T1000 (cell line): ENCODE measurements at regions not wholly inside any gene's neighbourhood (a gene's known extent, or its start where the extent isn't known, plus 50 kb on each side); places are given as distances from the start of the nearest gene placed in this dataset.

ENCODE experiments used
- DNase-seq: peaks from one replicate; lab custom pipeline; 2025; ENCODE audit warnings: mixed read lengths; lab: John Stamatoyannopoulos, UW

DNA sequence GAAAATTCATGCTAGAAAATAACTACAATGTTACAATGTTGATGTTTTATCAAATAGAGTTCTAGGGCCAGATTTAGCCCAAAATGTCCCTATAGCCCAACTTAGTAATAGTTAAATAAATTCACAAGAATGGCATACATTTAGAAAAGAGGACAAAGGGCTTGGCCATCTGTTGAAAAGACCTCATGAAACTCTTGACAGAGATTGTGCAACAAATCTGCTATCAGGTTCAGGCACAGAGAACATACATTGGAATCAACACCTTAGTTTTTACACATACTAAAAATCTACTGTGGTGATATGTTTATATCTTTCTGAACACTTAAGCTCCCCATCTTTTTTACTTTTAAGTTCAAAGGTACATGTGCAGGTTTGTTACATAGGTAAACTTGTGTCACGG, 298.3 kb upstream of the DACH1 start:
- DNase-seq = no peak

- no peak for DNase-seq
Observed at GRCh38 chr13:72164811-72165210, 297.8 kb upstream of the DACH1 start.

DNA sequence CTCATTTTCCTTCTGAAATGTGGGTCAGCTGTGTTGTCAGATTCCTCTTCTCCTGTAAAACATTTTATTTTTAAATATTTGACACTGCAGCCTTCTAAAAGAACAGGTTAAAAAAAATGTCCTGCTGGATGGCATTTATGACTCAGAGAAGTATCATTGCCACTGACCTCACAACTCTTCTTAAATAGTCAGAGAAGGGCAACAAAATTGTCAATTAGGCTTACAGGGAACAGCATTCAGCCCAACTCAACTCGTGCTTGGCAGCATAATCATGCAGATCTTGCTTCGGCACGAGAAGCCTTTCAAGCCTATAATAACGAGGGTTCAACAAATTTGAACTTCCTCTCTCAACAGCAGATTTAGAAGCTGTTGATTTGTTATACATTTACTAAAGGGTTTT, 296.7 kb upstream of the DACH1 start:
- DNase-seq = no peak

- no peak for DNase-seq
Observed at GRCh38 chr13:72160977-72161376, 294.0 kb upstream of the DACH1 start.

GRCh38 chr13:72156760-72157159, 289.8 kb upstream of the DACH1 start:
- DNase-seq = no peak

GRCh38 chr13:72153272-72153671, 286.3 kb upstream of the DACH1 start:
- no peak for DNase-seq

- DNase-seq = no peak
Observed at GRCh38 chr13:72151241-72151640, 284.2 kb upstream of the DACH1 start.

DNA sequence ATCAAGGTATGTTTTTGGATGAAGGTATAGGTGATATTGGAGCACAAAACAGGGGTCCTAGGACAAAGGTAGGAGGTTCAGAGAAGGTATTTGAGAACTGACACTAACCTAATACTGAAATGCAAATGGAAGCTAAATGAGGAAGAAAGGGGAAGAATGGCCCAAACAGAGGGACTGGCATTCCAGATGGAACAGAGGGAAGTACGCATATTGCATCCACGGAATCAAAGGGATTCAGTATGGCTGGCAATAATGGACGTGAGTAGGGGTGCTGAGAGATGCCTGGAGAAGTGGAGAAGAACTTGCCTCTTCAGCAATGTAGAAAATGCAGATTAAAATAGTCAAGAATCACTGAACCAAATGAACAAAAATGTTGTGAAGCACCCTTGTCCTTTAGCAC, 283.5 kb upstream of the DACH1 start:
- no peak for DNase-seq

- DNase-seq = no peak
Observed at GRCh38 chr13:72149701-72150100, 282.7 kb upstream of the DACH1 start.

- no peak for DNase-seq
Observed at GRCh38 chr13:72146816-72147215, 279.8 kb upstream of the DACH1 start.

DNA sequence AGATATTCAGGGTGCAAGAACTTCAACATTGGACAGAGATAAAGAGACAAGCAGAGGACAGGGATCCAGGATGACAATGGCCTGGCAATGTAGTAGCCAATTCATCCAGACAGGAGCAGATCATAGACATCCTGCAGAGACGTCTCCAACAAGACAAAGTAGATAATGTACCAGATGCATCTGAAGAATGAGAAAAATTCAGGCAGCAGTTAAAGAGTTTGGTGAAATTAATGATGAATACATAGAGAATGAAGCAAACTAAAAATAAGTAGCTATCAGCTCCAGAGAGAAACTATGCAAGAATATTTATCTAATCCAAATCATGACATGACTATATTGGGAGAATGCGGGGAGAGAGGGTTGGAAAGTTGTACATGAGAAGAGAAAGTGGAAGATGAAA, 278.4 kb upstream of the DACH1 start:
- no peak for DNase-seq

DNA sequence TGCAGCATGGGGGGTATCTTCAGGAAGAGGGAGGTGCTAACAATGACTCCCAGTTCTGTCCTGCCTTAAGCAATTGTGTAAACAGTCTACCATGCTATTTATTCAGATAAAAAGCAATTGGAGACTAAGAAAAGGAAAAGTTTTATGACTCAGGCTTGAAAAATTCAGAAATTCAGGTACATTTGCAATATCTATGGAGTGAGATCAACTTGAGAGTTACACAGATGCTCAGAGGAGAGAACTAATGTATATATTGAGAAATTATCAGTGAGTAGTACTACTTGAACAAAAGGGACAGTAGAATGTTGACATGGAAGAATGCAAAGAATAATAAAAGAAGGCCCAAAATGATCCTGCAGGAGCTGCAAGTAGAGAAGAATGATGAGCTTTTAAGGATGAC, 277.6 kb upstream of the DACH1 start:
- no peak for DNase-seq

- DNase-seq = no peak
Observed at GRCh38 chr13:72141855-72142519, 275.0 kb upstream of the DACH1 start.

- no peak for DNase-seq
Observed at GRCh38 chr13:72139192-72139591, 272.2 kb upstream of the DACH1 start.

DNA sequence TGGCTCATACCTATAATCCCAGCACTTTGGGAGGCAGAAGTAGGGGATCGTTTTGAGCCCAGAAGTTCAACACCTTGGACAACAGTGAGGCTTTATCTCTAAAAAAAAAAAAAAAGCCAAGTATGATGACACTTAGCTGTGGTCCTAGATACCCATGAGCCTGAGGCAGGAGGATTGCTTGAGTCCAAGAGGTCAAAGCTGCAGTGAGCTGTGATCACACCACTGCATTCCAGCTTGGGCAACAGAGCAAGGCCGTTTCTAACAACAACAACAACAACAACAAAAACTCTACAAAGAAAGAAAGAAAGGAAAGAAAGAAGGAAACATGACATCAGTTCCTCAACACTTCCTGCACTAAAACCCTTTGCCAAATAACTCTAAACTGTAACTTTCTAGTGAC, 265.1 kb upstream of the DACH1 start:
- DNase-seq = no peak

DNA sequence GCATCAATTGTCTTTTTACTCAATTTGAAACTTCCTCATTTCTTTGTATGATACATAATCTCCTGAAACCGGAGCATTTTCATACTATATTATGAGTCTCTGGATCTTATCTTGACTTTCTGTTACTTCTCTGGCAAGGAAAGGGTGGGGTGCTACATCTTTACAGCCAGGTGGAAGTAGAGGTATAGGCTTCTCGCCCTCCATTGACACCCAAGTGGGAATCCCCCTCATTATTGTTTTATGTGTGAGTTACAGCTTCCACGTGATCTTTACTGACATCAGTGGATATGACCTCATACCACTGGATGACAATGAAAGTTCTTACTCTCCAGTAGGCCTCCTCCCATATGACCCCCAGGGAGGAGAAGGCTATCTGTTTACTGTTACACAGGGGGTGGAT, 262.1 kb upstream of the DACH1 start:
- DNase-seq = no peak

- no peak for DNase-seq
Observed at GRCh38 chr13:72127031-72127430, 260.0 kb upstream of the DACH1 start.

GRCh38 chr13:72126424-72126823, 259.4 kb upstream of the DACH1 start:
- DNase-seq = no peak

DNA sequence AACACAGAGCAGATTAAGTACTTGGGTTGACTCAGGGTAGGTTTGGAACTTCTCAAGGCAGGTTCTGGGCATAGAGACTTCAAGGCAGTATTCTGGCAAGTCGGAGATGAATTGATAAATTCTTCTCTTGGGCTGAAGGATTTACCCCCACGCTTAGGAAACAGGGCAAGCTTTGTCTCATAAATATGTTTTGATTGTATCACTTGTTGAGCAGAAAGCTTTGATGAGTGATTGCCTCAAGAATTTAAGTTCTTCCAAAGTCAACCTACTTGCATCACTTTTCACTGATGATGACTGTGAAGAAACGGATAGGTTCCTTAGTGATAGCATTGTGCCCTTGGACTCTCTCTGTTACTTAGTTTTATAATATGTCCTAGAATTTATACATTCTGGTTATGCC, 258.6 kb upstream of the DACH1 start:
- DNase-seq = no peak

GRCh38 chr13:72122661-72123255, 255.8 kb upstream of the DACH1 start:
- no peak for DNase-seq

GRCh38 chr13:72121466-72121865, 254.5 kb upstream of the DACH1 start:
- no peak for DNase-seq

GRCh38 chr13:72120632-72121031, 253.6 kb upstream of the DACH1 start:
- no peak for DNase-seq

DNA sequence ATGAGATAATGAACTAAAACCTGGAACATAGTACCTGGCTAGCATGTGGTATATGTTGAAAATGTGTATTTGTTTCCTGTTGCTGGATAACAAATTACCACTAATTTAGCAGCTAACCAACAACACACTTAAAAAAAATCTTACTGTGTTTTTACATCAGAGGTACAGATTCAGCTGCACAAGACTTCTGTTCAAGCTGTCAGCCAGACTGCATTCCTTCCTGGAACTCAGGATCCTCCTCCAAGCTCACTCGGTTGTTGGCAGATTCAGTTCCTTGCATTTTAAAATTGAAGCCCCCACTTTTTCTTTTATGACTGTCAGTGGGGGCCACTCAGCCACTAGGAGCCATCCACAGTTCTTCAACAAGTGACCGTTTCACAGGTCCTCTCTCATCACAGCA, 246.9 kb upstream of the DACH1 start:
- DNase-seq = no peak

GRCh38 chr13:72113076-72113475, 246.1 kb upstream of the DACH1 start:
- no peak for DNase-seq
